ENCODE measurements at regions not wholly inside any gene's neighbourhood (a gene's known extent, or its start where the extent isn't known, plus 50 kb on each side); places are given as distances from the start of the nearest gene placed in this dataset.

- TF ChIP-seq SMAD4 (CRISPR knock-in tag; IDR thresholded peaks at IDR 0.05) (no peak), ETV6 (CRISPR knock-in tag; IDR thresholded peaks at IDR 0.05) (no peak), NR1H2 (CRISPR knock-in tag; IDR thresholded peaks at IDR 0.05) (no peak), MYBL2 (CRISPR knock-in tag; IDR thresholded peaks at IDR 0.05) (no peak)
- TF ChIP-seq, protein P1, sequence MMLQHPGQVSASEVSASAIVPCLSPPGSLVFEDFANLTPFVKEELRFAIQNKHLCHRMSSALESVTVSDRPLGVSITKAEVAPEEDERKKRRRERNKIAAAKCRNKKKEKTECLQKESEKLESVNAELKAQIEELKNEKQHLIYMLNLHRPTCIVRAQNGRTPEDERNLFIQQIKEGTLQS (CRISPR knock-in tag; conservative IDR thresholded peaks at IDR 0.05), result no peak
- TF ChIP-seq, protein P2, sequence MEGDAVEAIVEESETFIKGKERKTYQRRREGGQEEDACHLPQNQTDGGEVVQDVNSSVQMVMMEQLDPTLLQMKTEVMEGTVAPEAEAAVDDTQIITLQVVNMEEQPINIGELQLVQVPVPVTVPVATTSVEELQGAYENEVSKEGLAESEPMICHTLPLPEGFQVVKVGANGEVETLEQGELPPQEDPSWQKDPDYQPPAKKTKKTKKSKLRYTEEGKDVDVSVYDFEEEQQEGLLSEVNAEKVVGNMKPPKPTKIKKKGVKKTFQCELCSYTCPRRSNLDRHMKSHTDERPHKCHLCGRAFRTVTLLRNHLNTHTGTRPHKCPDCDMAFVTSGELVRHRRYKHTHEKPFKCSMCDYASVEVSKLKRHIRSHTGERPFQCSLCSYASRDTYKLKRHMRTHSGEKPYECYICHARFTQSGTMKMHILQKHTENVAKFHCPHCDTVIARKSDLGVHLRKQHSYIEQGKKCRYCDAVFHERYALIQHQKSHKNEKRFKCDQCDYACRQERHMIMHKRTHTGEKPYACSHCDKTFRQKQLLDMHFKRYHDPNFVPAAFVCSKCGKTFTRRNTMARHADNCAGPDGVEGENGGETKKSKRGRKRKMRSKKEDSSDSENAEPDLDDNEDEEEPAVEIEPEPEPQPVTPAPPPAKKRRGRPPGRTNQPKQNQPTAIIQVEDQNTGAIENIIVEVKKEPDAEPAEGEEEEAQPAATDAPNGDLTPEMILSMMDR (IDR thresholded peaks at IDR 0.05), result no peak
- TF ChIP-seq, protein P3, sequence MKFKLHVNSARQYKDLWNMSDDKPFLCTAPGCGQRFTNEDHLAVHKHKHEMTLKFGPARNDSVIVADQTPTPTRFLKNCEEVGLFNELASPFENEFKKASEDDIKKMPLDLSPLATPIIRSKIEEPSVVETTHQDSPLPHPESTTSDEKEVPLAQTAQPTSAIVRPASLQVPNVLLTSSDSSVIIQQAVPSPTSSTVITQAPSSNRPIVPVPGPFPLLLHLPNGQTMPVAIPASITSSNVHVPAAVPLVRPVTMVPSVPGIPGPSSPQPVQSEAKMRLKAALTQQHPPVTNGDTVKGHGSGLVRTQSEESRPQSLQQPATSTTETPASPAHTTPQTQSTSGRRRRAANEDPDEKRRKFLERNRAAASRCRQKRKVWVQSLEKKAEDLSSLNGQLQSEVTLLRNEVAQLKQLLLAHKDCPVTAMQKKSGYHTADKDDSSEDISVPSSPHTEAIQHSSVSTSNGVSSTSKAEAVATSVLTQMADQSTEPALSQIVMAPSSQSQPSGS (CRISPR knock-in tag; IDR thresholded peaks at IDR 0.05; ENCODE audit: borderline replicate concordance, low read depth), result no peak
- TF ChIP-seq, protein P4, sequence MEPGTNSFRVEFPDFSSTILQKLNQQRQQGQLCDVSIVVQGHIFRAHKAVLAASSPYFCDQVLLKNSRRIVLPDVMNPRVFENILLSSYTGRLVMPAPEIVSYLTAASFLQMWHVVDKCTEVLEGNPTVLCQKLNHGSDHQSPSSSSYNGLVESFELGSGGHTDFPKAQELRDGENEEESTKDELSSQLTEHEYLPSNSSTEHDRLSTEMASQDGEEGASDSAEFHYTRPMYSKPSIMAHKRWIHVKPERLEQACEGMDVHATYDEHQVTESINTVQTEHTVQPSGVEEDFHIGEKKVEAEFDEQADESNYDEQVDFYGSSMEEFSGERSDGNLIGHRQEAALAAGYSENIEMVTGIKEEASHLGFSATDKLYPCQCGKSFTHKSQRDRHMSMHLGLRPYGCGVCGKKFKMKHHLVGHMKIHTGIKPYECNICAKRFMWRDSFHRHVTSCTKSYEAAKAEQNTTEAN (CRISPR knock-in tag; IDR thresholded peaks at IDR 0.05), result no peak
- TF ChIP-seq, protein P5, sequence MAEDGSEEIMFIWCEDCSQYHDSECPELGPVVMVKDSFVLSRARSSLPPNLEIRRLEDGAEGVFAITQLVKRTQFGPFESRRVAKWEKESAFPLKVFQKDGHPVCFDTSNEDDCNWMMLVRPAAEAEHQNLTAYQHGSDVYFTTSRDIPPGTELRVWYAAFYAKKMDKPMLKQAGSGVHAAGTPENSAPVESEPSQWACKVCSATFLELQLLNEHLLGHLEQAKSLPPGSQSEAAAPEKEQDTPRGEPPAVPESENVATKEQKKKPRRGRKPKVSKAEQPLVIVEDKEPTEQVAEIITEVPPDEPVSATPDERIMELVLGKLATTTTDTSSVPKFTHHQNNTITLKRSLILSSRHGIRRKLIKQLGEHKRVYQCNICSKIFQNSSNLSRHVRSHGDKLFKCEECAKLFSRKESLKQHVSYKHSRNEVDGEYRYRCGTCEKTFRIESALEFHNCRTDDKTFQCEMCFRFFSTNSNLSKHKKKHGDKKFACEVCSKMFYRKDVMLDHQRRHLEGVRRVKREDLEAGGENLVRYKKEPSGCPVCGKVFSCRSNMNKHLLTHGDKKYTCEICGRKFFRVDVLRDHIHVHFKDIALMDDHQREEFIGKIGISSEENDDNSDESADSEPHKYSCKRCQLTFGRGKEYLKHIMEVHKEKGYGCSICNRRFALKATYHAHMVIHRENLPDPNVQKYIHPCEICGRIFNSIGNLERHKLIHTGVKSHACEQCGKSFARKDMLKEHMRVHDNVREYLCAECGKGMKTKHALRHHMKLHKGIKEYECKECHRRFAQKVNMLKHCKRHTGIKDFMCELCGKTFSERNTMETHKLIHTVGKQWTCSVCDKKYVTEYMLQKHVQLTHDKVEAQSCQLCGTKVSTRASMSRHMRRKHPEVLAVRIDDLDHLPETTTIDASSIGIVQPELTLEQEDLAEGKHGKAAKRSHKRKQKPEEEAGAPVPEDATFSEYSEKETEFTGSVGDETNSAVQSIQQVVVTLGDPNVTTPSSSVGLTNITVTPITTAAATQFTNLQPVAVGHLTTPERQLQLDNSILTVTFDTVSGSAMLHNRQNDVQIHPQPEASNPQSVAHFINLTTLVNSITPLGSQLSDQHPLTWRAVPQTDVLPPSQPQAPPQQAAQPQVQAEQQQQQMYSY (CRISPR knock-in tag; IDR thresholded peaks at IDR 0.05), result no peak
- TF ChIP-seq, protein P6, sequence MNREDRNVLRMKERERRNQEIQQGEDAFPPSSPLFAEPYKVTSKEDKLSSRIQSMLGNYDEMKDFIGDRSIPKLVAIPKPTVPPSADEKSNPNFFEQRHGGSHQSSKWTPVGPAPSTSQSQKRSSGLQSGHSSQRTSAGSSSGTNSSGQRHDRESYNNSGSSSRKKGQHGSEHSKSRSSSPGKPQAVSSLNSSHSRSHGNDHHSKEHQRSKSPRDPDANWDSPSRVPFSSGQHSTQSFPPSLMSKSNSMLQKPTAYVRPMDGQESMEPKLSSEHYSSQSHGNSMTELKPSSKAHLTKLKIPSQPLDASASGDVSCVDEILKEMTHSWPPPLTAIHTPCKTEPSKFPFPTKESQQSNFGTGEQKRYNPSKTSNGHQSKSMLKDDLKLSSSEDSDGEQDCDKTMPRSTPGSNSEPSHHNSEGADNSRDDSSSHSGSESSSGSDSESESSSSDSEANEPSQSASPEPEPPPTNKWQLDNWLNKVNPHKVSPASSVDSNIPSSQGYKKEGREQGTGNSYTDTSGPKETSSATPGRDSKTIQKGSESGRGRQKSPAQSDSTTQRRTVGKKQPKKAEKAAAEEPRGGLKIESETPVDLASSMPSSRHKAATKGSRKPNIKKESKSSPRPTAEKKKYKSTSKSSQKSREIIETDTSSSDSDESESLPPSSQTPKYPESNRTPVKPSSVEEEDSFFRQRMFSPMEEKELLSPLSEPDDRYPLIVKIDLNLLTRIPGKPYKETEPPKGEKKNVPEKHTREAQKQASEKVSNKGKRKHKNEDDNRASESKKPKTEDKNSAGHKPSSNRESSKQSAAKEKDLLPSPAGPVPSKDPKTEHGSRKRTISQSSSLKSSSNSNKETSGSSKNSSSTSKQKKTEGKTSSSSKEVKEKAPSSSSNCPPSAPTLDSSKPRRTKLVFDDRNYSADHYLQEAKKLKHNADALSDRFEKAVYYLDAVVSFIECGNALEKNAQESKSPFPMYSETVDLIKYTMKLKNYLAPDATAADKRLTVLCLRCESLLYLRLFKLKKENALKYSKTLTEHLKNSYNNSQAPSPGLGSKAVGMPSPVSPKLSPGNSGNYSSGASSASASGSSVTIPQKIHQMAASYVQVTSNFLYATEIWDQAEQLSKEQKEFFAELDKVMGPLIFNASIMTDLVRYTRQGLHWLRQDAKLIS (CRISPR knock-in tag; IDR thresholded peaks at IDR 0.05; ENCODE audit: borderline replicate concordance), result no peak
Measured at GRCh38 chr20:52365688-52366087, 174.1 kb upstream of the ZFP64 start.

All from WTC11 (cell line).